ENCODE measurements at regions not wholly inside any gene's neighbourhood (a gene's known extent, or its start where the extent isn't known, plus 50 kb on each side); places are given as distances from the start of the nearest gene placed in this dataset.
A peak's percentile ranks its signal among the peaks of the same experiment; 100 is the strongest.

DNA sequence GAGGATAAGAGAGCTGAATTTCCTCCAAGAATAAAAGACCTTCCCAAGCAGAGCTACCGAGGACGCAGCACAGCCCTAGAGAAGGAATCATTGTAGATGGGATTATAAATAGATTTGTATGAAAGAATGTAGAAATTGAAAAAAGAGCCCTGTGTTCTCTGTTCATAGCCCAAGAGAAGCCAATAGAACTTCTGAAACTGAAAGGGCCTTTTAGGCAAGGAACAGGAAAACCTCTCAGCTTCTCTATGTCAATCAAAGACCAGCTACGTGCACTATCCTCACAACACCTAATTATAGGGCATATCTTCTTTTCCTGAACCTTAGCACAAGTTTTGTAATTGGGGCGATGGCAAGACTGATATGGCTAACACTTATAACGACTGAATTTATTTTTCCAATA, 192.4 kb upstream of the RNPC3 start:
- peaks cover 42% of the 10 kb centered on the region for H3K4me1 Mint-ChIP-seq
- no peaks in the 10 kb centered on the region for H3K27me3 Mint-ChIP-seq (ENCODE audit: low read depth)
- H3K9me3 Mint-ChIP-seq = peaks cover 3% of the 10 kb centered on the region
- no peaks in the 10 kb centered on the region for H3K36me3 Mint-ChIP-seq (ENCODE audit: low read depth)
- H3K27ac Mint-ChIP-seq (ENCODE audit: unreplicated experiment) = peak overlapping the region; percentile 94
- peak overlapping the region; percentile 73 for H3K4me3 Mint-ChIP-seq
- DNase-seq (ENCODE audit: low read depth, low spot score) = no peak
- TF ChIP-seq CTCF (conservative IDR thresholded peaks at IDR 0.05) = no peak

DNA sequence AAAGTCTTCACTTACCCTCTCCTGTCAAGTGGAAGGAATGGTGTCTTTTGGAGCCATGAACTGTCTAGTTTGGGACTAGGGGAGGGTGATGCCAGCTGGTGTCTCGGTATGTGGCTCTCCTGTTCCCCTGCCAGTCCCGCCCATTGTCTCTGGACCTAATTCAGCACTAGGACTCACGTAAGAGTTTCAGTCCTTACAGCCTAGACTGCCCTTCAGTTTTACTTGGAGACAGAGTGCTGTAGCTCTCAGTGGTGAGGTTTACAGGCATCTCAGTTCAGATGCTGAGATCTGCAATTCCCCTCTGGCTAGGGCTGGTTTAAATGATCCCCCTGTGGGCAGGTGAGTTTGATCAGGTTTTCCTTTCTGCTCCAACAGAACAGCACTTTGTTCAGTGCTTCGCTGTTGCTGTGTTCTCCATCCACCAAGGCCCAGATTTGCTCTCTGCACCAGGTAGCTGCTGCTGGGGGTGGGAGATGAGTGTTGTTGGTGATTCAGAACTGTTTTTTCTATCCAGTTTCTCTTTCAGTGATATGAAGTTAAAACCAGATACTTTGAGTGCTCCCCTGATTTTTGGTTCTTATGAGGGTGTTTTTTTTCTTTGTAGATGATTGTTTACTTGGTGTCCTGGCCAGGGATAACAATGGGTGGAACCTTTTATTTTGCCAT, 198.3 kb upstream of the RNPC3 start:
- H3K36me3 Mint-ChIP-seq (ENCODE audit: low read depth) = peaks cover 8% of the 10 kb centered on the region
- no peak for TF ChIP-seq CTCF (conservative IDR thresholded peaks at IDR 0.05)
- no peak overlapping the region for H3K27ac Mint-ChIP-seq (ENCODE audit: unreplicated experiment)
- peaks cover 13% of the 10 kb centered on the region for H3K9me3 Mint-ChIP-seq
- DNase-seq (ENCODE audit: low read depth, low spot score) = no peak
- H3K4me1 Mint-ChIP-seq = peaks cover 4% of the 10 kb centered on the region
- H3K4me3 Mint-ChIP-seq = no peak overlapping the region
- no peaks in the 10 kb centered on the region for H3K27me3 Mint-ChIP-seq (ENCODE audit: low read depth)

DNA sequence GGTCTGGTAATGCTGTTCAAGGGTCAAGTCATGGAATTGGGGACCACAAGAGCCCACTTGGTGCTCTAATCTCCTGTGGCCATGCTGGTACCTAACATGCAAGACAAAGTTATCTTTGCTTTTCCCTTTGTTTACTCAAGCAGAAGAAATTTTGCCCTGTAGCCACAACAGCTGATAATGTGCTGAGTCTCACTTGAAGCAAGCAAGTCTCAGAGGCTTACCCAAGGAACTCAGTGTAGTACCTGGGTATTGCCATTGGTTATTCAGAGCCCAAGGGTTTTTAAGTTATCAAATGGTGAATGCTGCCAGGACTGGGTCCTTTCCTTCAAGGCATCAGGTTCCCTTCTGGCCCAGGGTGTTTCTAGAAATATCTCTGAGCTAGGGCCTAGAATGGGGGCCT, 198.9 kb upstream of the RNPC3 start:
- Mint-ChIP-seq H3K4me1 (no peaks in the 10 kb centered on the region), H3K4me3 (no peak overlapping the region), H3K9me3 (peaks cover 13% of the 10 kb centered on the region), H3K36me3 (ENCODE audit: low read depth) (peaks cover 8% of the 10 kb centered on the region), H3K27me3 (ENCODE audit: low read depth) (no peaks in the 10 kb centered on the region), H3K27ac (ENCODE audit: unreplicated experiment) (no peak overlapping the region)
- DNase-seq (ENCODE audit: low read depth, low spot score) = no peak
- no peak for TF ChIP-seq CTCF (conservative IDR thresholded peaks at IDR 0.05)

DNA sequence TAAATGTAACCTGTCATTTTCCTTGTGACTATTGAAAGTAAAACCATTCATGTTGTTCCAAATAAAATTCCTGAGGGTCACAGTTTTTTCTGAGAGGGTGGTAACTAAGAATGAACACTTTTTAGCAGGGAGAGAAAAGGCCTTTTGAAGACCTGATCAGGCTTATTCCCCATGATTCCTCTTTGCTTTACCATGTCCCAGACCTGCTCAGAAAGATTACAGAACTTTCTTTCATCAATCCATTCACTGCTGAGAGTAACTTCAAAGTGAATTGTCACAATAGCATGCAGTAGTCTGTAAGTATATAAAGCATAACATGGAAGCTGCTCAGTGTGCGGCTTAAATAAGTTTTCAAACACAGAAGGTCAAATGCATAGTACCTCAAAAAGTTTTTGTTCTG, 201.5 kb upstream of the COL11A1 start:
- Mint-ChIP-seq H3K27me3 (ENCODE audit: low read depth) (no peaks in the 10 kb centered on the region), H3K4me1 (peaks cover 12% of the 10 kb centered on the region), H3K9me3 (no peaks in the 10 kb centered on the region), H3K27ac (ENCODE audit: unreplicated experiment) (peak overlapping the region; percentile 10), H3K36me3 (ENCODE audit: low read depth) (no peaks in the 10 kb centered on the region), H3K4me3 (no peak overlapping the region)
- TF ChIP-seq CTCF (conservative IDR thresholded peaks at IDR 0.05) = no peak
- DNase-seq (ENCODE audit: low read depth, low spot score) = no peak

DNA sequence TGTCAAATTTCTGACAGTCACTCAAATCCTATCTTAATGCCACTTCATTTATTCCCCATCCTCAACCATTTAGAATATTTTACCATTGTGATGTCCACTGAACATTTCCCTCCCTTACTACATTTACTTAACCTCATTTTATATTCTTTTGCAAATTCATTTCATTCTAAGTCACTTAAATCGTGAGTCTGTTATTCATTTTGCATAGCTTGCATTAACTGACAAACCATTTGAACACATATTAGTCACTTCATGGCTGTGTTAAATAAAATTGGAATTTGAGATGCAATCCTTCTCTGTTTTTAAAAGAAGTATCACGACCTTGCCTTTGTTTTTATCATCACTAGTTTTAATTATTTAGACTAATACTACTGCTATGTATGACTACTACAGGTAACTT, 199.4 kb upstream of the COL11A1 start:
- no peaks in the 10 kb centered on the region for H3K9me3 Mint-ChIP-seq
- no peak overlapping the region for H3K4me3 Mint-ChIP-seq
- H3K27me3 Mint-ChIP-seq (ENCODE audit: low read depth) = no peaks in the 10 kb centered on the region
- H3K27ac Mint-ChIP-seq (ENCODE audit: unreplicated experiment) = no peak overlapping the region
- H3K36me3 Mint-ChIP-seq (ENCODE audit: low read depth) = no peaks in the 10 kb centered on the region
- H3K4me1 Mint-ChIP-seq = peaks cover 12% of the 10 kb centered on the region
- TF ChIP-seq CTCF (conservative IDR thresholded peaks at IDR 0.05) = no peak
- DNase-seq (ENCODE audit: low read depth, low spot score) = no peak

Measured in neural crest cell (in vitro differentiated cells).